Upper lobe of right lung (tissue), 1 donor: ENCODE measurements at regions not wholly inside any gene's neighbourhood (a gene's known extent, or its start where the extent isn't known, plus 50 kb on each side); places are given as distances from the start of the nearest gene placed in this dataset.
"Not testable (repeated sequence)": the region's sequence is repeated elsewhere in the genome, so short reads cannot be mapped to it uniquely, and the experiment has no call there.

Experiments used
- ATAC-seq: fragments of 200-7000 bp; cut with Tn5 transposase; one replicate; pipeline ENCODE4 v1.9.1; 2020; ENCODE audit warnings: mild to moderate bottlenecking, moderate library complexity
- DNase-seq: peaks from one replicate; pipeline ENCODE4 v3.0.0-alpha.2; 2020
- H3K27ac ChIP-seq: fragments of 200-600 bp; one replicate; pipeline ENCODE4 v1.8.0; 2022
- H3K27me3 ChIP-seq: fragments of 200-600 bp; one replicate; pipeline ENCODE4 v1.8.0; 2022; ENCODE audit warnings: mild to moderate bottlenecking
- H3K36me3 ChIP-seq: fragments of 200-600 bp; one replicate; pipeline ENCODE4 v1.8.0; 2022
- H3K4me1 ChIP-seq: fragments of 200-600 bp; one replicate; pipeline ENCODE4 v1.8.0; 2022
- H3K4me3 ChIP-seq: fragments of 200-600 bp; one replicate; pipeline ENCODE4 v1.8.0; 2022; ENCODE audit warnings: mild to moderate bottlenecking
- H3K9me3 ChIP-seq: fragments of 200-600 bp; one replicate; pipeline ENCODE4 v1.8.0; 2022
- intact Hi-C: fragments of 100-400 bp; cut with DNase I; formaldehyde crosslinking; loops from one replicate; pipeline ENCODE4 v1.11.0; 2022
- TF ChIP-seq, protein P1 (sequence below): fragments of 200-600 bp; IDR thresholded peaks from one replicate; pipeline ENCODE4 v1.8.0; 2022; ENCODE audit warnings: antibody characterized with exemption
- donor health status: DM: no; HTN: yes; CAD: no; lungs with severe emphysema.

DNA sequence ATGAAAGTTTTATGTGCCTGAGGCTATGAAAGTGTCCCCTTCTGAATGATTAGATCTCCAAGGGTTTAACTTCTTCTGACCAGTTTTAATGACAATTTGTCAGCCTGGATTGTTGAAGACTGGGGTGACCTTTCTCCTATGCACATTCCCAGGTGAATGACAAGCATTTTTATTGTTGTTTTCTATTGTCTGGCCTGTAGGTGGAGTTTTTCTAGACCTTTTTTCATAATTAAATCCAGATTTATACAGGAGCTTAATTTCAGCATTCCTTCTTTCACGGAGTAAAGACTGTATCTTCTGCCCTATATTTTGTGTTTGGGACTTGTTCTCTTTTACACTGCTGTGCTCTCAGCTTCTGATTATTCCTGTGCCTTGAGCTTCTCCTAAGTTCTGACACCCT lies 125.0 kb upstream of the FAR2 start:
- DNase-seq (no peak), ATAC-seq (no peak)
- no peaks in the 10 kb centered on the region for H3K9me3 ChIP-seq
- no peaks in the 10 kb centered on the region for H3K36me3 ChIP-seq
- H3K4me3 ChIP-seq: no peak overlapping the region
- TF ChIP-seq, protein P1, sequence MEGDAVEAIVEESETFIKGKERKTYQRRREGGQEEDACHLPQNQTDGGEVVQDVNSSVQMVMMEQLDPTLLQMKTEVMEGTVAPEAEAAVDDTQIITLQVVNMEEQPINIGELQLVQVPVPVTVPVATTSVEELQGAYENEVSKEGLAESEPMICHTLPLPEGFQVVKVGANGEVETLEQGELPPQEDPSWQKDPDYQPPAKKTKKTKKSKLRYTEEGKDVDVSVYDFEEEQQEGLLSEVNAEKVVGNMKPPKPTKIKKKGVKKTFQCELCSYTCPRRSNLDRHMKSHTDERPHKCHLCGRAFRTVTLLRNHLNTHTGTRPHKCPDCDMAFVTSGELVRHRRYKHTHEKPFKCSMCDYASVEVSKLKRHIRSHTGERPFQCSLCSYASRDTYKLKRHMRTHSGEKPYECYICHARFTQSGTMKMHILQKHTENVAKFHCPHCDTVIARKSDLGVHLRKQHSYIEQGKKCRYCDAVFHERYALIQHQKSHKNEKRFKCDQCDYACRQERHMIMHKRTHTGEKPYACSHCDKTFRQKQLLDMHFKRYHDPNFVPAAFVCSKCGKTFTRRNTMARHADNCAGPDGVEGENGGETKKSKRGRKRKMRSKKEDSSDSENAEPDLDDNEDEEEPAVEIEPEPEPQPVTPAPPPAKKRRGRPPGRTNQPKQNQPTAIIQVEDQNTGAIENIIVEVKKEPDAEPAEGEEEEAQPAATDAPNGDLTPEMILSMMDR: no peak
- no peak overlapping the region for H3K27ac ChIP-seq
- intact Hi-C loops: no loop called here
- H3K27me3 ChIP-seq: no peaks in the 10 kb centered on the region
- H3K4me1 ChIP-seq: no peaks in the 10 kb centered on the region

DNA sequence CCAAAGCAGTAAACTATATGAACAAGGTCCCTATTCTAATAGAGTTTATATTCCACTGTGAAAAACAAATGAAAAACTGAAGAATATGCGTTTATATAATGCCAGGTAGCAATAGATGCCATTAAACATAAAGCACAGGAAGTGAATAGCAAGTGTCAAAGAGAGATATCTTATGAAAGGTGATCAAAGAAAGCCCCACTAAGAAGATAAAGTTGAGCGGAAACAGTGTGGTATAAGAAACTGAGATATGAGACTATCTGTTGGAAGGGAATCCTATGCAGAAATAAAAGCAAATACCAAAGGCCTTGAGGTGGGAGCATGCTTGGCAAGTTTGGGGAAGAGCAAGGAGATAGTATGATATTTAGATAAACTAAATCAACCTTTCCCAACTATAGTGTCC lies 123.1 kb upstream of the FAR2 start:
- intact Hi-C loops: no loop called here

DNA sequence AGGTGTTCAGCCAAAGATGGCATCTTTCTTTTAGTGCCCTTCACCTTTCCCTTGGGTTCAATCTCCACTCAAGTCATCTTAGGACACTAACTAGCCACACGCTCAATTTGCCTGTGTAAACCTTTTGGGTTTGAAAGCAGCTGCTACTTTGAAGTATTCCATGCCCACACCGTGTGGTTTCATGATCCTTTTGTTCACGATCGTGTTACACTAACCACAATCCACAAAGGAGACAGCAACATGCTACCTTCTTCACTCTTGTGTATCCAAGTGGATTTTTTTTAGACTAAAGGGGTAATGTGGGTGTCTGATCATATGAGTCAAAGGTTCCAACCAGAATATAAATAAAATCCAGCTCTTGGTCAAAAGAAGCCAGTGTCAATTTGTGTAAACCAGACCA lies 122.7 kb upstream of the FAR2 start:
- TF ChIP-seq, protein P1: no peak
- Histone ChIP-seq H3K27ac (no peak overlapping the region), H3K36me3 (no peaks in the 10 kb centered on the region), H3K4me1 (no peaks in the 10 kb centered on the region), H3K27me3 (no peaks in the 10 kb centered on the region), H3K9me3 (no peaks in the 10 kb centered on the region), H3K4me3 (no peak overlapping the region)
- DNase-seq (no peak), ATAC-seq (no peak)
- intact Hi-C loops: no loop called here

More for the DNA sequence above, 123.1 kb upstream of the FAR2 start:
- TF ChIP-seq, protein P1: no peak
- H3K36me3 ChIP-seq: no peaks in the 10 kb centered on the region
- H3K4me3 ChIP-seq: no peak overlapping the region
- H3K9me3 ChIP-seq: no peaks in the 10 kb centered on the region
- ATAC-seq (no peak), DNase-seq (no peak)
- no peaks in the 10 kb centered on the region for H3K4me1 ChIP-seq
- no peak overlapping the region for H3K27ac ChIP-seq
- H3K27me3 ChIP-seq: no peaks in the 10 kb centered on the region

DNA sequence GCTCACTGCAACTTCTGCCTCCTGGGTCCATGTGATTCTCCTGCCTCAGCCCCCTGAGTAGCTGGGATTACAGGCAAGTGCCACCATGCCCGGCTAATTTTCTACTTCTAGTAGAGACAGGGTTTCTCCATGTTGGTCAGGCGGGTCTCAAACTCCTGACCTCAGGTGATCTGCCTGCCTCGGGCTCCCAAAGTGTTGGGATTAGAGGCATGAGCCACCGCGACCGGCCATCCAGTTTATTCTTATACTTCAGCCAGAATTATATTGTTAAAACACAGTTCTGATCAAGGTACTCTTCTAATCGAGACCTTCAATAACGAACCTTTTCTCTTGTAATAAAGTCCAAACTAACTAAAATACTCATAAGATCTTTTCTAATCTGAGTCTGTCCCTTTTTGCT lies 119.6 kb upstream of the FAR2 start:
- DNase-seq, H3K36me3 ChIP-seq, H3K9me3 ChIP-seq, H3K4me3 ChIP-seq, intact Hi-C loops, H3K27ac ChIP-seq, ATAC-seq, H3K4me1 ChIP-seq, H3K27me3 ChIP-seq: not testable (repeated sequence)

DNA sequence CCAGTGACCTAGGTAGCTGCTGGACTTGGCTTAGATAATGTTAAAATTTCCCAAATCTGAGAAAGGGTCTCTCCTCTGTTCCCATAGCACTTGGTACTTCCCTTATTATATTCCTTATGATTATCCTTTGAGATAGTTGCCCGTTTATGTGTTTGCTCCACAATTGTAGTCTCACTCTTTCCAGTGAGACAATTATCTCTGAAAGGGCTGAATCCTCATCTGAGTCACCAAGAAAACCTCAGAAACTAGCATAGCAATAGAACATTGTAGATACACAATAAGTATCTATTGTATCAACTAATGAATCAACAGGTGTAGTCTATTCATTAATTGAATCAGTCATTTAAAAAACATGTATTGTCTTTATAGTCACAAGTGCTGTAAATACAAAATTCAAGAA lies 119.1 kb upstream of the FAR2 start:
- H3K27me3 ChIP-seq: no peaks in the 10 kb centered on the region
- H3K36me3 ChIP-seq: no peaks in the 10 kb centered on the region
- DNase-seq (no peak), ATAC-seq (no peak)
- no peaks in the 10 kb centered on the region for H3K9me3 ChIP-seq
- TF ChIP-seq, protein P1: no peak
- H3K4me3 ChIP-seq: no peak overlapping the region
- no peak overlapping the region for H3K27ac ChIP-seq
- intact Hi-C loops: no loop called here
- no peaks in the 10 kb centered on the region for H3K4me1 ChIP-seq

DNA sequence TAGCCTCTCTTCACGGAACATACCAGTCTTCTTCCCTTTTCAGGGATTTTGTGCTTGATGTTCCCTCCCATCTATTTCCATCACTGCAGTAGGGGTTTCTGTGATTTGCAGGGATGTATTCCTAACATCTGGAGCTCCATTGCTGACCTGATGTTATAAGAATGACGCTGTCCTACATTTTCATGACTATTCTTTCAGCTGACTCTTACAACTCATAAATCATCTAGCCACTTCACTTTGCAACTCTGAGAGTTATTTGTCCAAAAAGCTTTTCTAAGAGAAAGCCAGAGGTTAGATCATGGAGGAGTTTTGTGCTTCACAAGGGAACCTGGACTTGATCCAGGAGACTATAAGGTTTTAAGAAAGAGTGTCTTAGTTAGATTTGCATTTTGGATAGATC lies 116.6 kb upstream of the FAR2 start:
- no peak overlapping the region for H3K4me3 ChIP-seq
- no peaks in the 10 kb centered on the region for H3K9me3 ChIP-seq
- no peaks in the 10 kb centered on the region for H3K36me3 ChIP-seq
- no peaks in the 10 kb centered on the region for H3K27me3 ChIP-seq
- no peak for ATAC-seq
- no peak for DNase-seq
- intact Hi-C loops: no loop called here
- TF ChIP-seq, protein P1: no peak
- no peaks in the 10 kb centered on the region for H3K4me1 ChIP-seq
- no peak overlapping the region for H3K27ac ChIP-seq
